A673 (cell line): ENCODE measurements at regions not wholly inside any gene's neighbourhood (a gene's known extent, or its start where the extent isn't known, plus 50 kb on each side); places are given as distances from the start of the nearest gene placed in this dataset.

Experiments
- EZH2 ChIP-seq: fragments of 200-600 bp; sonication (generic); IDR thresholded peaks from 2 replicates; pipeline ENCODE4 v1.6.1; 2017; ENCODE audit warnings: borderline replicate concordance, low read depth, mild to moderate bottlenecking, mixed read lengths, antibody characterized with exemption, low read length; ENCODE audit not compliant: poor library complexity, severe bottlenecking
- TF ChIP-seq, protein P1 (sequence below): fragments of 300-800, 200-600 bp; sonication (generic); conservative IDR thresholded peaks from 2 replicates; pipeline ENCODE4 v1.5.1; 2017; ENCODE audit warnings: low read depth, mild to moderate bottlenecking, antibody characterized with exemption, low read length, moderate library complexity, mixed read lengths

DNA sequence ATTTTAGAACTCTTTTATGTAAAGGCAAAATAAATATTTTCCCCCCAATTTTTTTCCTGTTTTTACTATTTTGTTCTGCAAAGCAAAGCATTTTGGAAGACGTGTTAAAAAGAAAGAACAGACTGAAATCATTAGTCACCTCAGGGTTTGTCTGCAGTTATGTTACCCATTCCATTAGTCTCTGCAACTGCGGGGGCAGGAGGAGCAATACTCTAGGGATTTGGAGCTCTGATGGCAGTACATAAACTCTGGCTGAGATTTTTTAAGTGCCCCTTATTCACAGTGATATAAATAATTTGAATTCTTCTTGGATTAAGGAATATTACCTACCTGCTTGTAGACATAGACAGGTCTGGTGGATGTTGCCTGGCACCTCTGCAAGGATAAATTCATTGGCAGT lies 88.0 kb upstream of the CELF4 start:
- no peak for TF ChIP-seq EZH2
- TF ChIP-seq, protein P1, sequence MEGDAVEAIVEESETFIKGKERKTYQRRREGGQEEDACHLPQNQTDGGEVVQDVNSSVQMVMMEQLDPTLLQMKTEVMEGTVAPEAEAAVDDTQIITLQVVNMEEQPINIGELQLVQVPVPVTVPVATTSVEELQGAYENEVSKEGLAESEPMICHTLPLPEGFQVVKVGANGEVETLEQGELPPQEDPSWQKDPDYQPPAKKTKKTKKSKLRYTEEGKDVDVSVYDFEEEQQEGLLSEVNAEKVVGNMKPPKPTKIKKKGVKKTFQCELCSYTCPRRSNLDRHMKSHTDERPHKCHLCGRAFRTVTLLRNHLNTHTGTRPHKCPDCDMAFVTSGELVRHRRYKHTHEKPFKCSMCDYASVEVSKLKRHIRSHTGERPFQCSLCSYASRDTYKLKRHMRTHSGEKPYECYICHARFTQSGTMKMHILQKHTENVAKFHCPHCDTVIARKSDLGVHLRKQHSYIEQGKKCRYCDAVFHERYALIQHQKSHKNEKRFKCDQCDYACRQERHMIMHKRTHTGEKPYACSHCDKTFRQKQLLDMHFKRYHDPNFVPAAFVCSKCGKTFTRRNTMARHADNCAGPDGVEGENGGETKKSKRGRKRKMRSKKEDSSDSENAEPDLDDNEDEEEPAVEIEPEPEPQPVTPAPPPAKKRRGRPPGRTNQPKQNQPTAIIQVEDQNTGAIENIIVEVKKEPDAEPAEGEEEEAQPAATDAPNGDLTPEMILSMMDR: no peak
